HCT116 (cell line): ENCODE measurements at regions not wholly inside any gene's neighbourhood (a gene's known extent, or its start where the extent isn't known, plus 50 kb on each side); places are given as distances from the start of the nearest gene placed in this dataset.

Experiments
- ATAC-seq: fragments of 200-7000 bp; cut with Tn5 transposase; 2 replicates; pipeline ENCODE4 v1.9.1; 2020; ENCODE audit warnings: mild to moderate bottlenecking, moderate library complexity
- BruUV-seq: library from RNA; stranded (reverse); fragments of 400-500 nt; replicated peaks from 2 replicates; lab custom pipeline; 2021; lab: Mats Ljungman, UMichigan
- CTCF ChIA-PET: fragments of 300-600 bp; sonication (Branson Sonifier 250); formaldehyde crosslinking; loops from one replicate; lab custom pipeline; 2021; ENCODE audit warnings: antibody characterized with exemption; lab: Charles Lee
- POLR2A ChIA-PET: fragments of 300-600, 350-600 bp; sonication (Branson Sonifier 250); formaldehyde crosslinking; loops from one replicate; lab custom pipeline; 2021; ENCODE audit warnings: antibody characterized with exemption; lab: Charles Lee
- RAD21 ChIA-PET, 2 experiments: fragments of 300-600 bp; sonication (Branson Sonifier 250); formaldehyde crosslinking; loops; one replicate each; lab custom pipeline; 2023; ENCODE audit warnings: low total read pairs in 2 of 2; ENCODE audit not compliant: uncharacterized antibody in 2 of 2, unreplicated experiment in 2 of 2, low non-redundant PET in 1 of 2; lab: Charles Lee
- DNase-seq: peaks from one replicate; pipeline ENCODE4 v3.0.0-alpha.2; 2010; ENCODE audit warnings: low read depth, low spot score
- H2AFZ ChIP-seq: fragments of 200-600 bp; shearing (Covaris generic), sonication (generic); 2 replicates; pipeline ENCODE4 v1.6.1; 2017; ENCODE audit warnings: low read depth, mixed run types, mixed read lengths, antibody characterized with exemption, low read length; ENCODE audit not compliant: poor library complexity, severe bottlenecking
- H3K27ac ChIP-seq: 2 replicates; pipeline ENCODE4 v1.5.1; 2012; ENCODE audit warnings: low read depth, low read length
- H3K27me3 ChIP-seq: fragments of 200-600 bp; sonication (generic); 2 replicates; pipeline ENCODE4 v1.6.1; 2016; ENCODE audit warnings: mixed run types, low read length, mixed read lengths; ENCODE audit not compliant: insufficient read depth
- H3K36me3 ChIP-seq, 2 experiments: fragments of 200-500 bp in 1 of 2; fragments of 200-600 bp in 1 of 2; sonication (Bioruptor generic) in 1 of 2; sonication (generic) in 1 of 2; 2 replicates each; pipeline versions ENCODE4 v1.5.1 to v1.6.1; 2014 to 2016; ENCODE audit warnings: low read length in 2 of 2, inconsistent platforms in 1 of 2, mixed read lengths in 1 of 2, mixed run types in 1 of 2; ENCODE audit not compliant: insufficient read depth in 2 of 2, control insufficient read depth in 1 of 2
- H3K4me1 ChIP-seq, 2 experiments: fragments of 200-600 bp in 1 of 2; sonication (generic) in 1 of 2; 2 replicates each; pipeline versions ENCODE4 v1.5.1 to v1.6.1; 2012 to 2017; ENCODE audit warnings: low read length in 2 of 2, inconsistent platforms in 1 of 2, mild to moderate bottlenecking in 1 of 2, mixed read lengths in 1 of 2, mixed run types in 1 of 2, moderate library complexity in 1 of 2; ENCODE audit not compliant: insufficient read depth in 2 of 2, control insufficient read depth in 1 of 2
- H3K4me2 ChIP-seq: fragments of 200-600 bp; sonication (generic); 2 replicates; pipeline ENCODE4 v1.6.1; 2017; ENCODE audit warnings: mixed run types, low read length, mixed read lengths
- H3K4me3 ChIP-seq, 2 experiments: fragments of 200-600 bp in 1 of 2; sonication (generic) in 1 of 2; replicated peaks in 1 of 2; 2 replicates each; pipeline ENCODE4 v1.5.1; 2011 to 2016; ENCODE audit warnings: low read length in 2 of 2, control low read depth in 1 of 2, low read depth in 1 of 2, mild to moderate bottlenecking in 1 of 2, mixed read lengths in 1 of 2, mixed run types in 1 of 2
- H3K79me2 ChIP-seq: fragments of 200-600 bp; sonication (generic); 2 replicates; pipeline ENCODE4 v1.6.1; 2017; ENCODE audit warnings: mild to moderate bottlenecking, mixed run types, low read length, moderate library complexity, mixed read lengths; ENCODE audit not compliant: insufficient read depth
- H3K9ac ChIP-seq: fragments of 200-600 bp; sonication (generic); 2 replicates; pipeline ENCODE4 v1.6.1; 2016; ENCODE audit warnings: low read length, mixed read lengths
- H3K9me2 ChIP-seq: fragments of 200-600 bp; sonication (generic), shearing (Covaris generic); 2 replicates; pipeline ENCODE4 v1.6.1; 2017; ENCODE audit warnings: mixed run types, mild to moderate bottlenecking, moderate library complexity; ENCODE audit not compliant: insufficient read depth
- H3K9me3 ChIP-seq, 2 experiments: fragments of 200-500 bp in 1 of 2; fragments of 200-600 bp in 1 of 2; sonication (Bioruptor generic) in 1 of 2; sonication (generic) in 1 of 2; 2 replicates each; pipeline ENCODE4 v1.6.1; 2014 to 2017; ENCODE audit warnings: low read length in 2 of 2, mixed read lengths in 2 of 2, inconsistent platforms in 1 of 2, low read depth in 1 of 2, mild to moderate bottlenecking in 1 of 2, mixed run types in 1 of 2, moderate library complexity in 1 of 2; ENCODE audit not compliant: control insufficient read depth in 1 of 2, insufficient read depth in 1 of 2
- H4K20me1 ChIP-seq: fragments of 200-600 bp; sonication (generic), shearing (Covaris generic); 2 replicates; pipeline ENCODE4 v1.6.1; 2017; ENCODE audit warnings: mixed run types, mild to moderate bottlenecking, moderate library complexity; ENCODE audit not compliant: insufficient read depth
- EGR1 ChIP-seq: IDR thresholded peaks from 2 replicates; pipeline ENCODE4 v1.6.1; 2012; ENCODE audit warnings: low read depth
- ELF1 ChIP-seq: IDR thresholded peaks from 2 replicates; pipeline ENCODE4 v1.6.1; 2012; ENCODE audit warnings: low read depth, borderline replicate concordance
- EZH2 ChIP-seq: fragments of 200-600 bp; sonication (generic); IDR thresholded peaks from 2 replicates; pipeline ENCODE4 v1.6.1; 2017; ENCODE audit warnings: antibody characterized with exemption, mixed run types
- JUND ChIP-seq: IDR thresholded peaks from 2 replicates; pipeline ENCODE4 v1.6.1; 2012
- POLR2A ChIP-seq: IDR thresholded peaks from 2 replicates; pipeline ENCODE4 v1.7.0; 2011; ENCODE audit warnings: borderline replicate concordance; ENCODE audit not compliant: insufficient read depth, insufficient read length; ENCODE audit errors: extremely low read depth
- RAD21 ChIP-seq: IDR thresholded peaks from 2 replicates; pipeline ENCODE4 v1.6.1; 2012; ENCODE audit warnings: low read depth, mild to moderate bottlenecking
- SIN3A ChIP-seq: IDR thresholded peaks from 2 replicates; pipeline ENCODE4 v1.6.1; 2012; ENCODE audit warnings: low read depth
- SP1 ChIP-seq: IDR thresholded peaks from 2 replicates; pipeline ENCODE4 v1.6.1; 2012; ENCODE audit warnings: low read depth
- SRF ChIP-seq: IDR thresholded peaks from 2 replicates; pipeline ENCODE4 v1.6.1; 2012; ENCODE audit warnings: low read depth
- TCF7L2 ChIP-seq: IDR thresholded peaks from 2 replicates; pipeline ENCODE4 v1.7.0; 2011; ENCODE audit warnings: borderline replicate concordance, inconsistent platforms; ENCODE audit not compliant: insufficient read depth, insufficient read length; ENCODE audit errors: extremely low read depth
- YY1 ChIP-seq: IDR thresholded peaks from 2 replicates; pipeline ENCODE4 v1.6.1; 2011; ENCODE audit warnings: low read length, low read depth, moderate library complexity, mild to moderate bottlenecking; ENCODE audit not compliant: insufficient replicate concordance; ENCODE audit errors: extremely low read depth
- ZFX ChIP-seq: fragments of 450-650 bp; IDR thresholded peaks from 2 replicates; pipeline ENCODE4 v1.6.1; 2017
- intact Hi-C: fragments of 100-400 bp; cut with micrococcal nuclease; formaldehyde crosslinking; loops from 2 replicates; pipeline ENCODE4 v1.10.0; 2022
- TF ChIP-seq, protein P1 (sequence below): IDR thresholded peaks from 2 replicates; pipeline ENCODE4 v1.6.1; 2012
- TF ChIP-seq, protein P2 (sequence below), 3 experiments: fragments of 200-600 bp in 1 of 3; sonication (generic) in 1 of 3; IDR thresholded peaks in 2 of 3; conservative IDR thresholded peaks in 1 of 3; 2 replicates each; pipeline ENCODE4 v1.5.1; 2012 to 2017; ENCODE audit warnings: low read depth in 2 of 3, low read length in 2 of 3, antibody characterized with exemption in 1 of 3, borderline replicate concordance in 1 of 3, control low read depth in 1 of 3, mild to moderate bottlenecking in 1 of 3, mixed read lengths in 1 of 3, mixed run types in 1 of 3, moderate library complexity in 1 of 3; ENCODE audit not compliant: insufficient read depth in 1 of 3
- TF ChIP-seq, protein P3 (sequence below): IDR thresholded peaks from 2 replicates; pipeline ENCODE4 v1.6.1; 2011; ENCODE audit warnings: mild to moderate bottlenecking, low read length, moderate library complexity; ENCODE audit not compliant: insufficient replicate concordance; ENCODE audit errors: extremely low read depth
- TF ChIP-seq, protein P4 (sequence below): IDR thresholded peaks from 2 replicates; pipeline ENCODE4 v1.6.1; 2012

DNA sequence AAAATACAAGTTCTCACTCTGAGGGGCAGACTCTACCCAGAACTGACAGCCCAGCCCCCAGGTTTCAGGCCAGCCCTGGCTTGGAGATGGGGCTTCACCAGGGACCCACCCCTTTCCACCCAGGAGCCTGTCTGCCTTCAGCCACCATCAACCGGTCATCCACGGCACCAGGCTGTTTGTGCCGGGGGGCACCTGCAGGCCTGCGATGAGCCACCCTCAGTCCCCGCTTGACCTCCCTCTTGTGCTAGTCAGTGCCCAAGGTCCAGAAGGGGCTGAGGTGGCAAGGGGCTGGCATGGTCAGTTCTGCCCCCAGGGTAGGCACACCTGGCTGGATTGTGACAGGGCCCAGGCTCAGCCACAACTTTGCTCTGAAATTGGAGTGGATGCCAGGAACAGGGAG, 82.1 kb downstream of the ADRA2C start:
- no peak overlapping the region for H3K4me2 ChIP-seq
- no peak overlapping the region for H3K4me3 ChIP-seq
- H2AFZ ChIP-seq: no peak overlapping the region
- ChIA-PET RAD21 (no interaction called here), POLR2A (no interaction called here), CTCF (no interaction called here)
- no peaks in the 10 kb centered on the region for H3K79me2 ChIP-seq
- H3K4me1 ChIP-seq: peaks cover 0 to 3% of the 10 kb centered on the region in 2 experiments; a peak in 1 of 4 replicates
- ATAC-seq: no peak
- no peaks in the 10 kb centered on the region for H4K20me1 ChIP-seq
- no peaks in the 10 kb centered on the region for H3K36me3 ChIP-seq
- H3K9ac ChIP-seq: no peak overlapping the region
- intact Hi-C loops: no loop called here
- peaks cover 17% of the 10 kb centered on the region for H3K27me3 ChIP-seq
- H3K9me3 ChIP-seq: no peaks in the 10 kb centered on the region
- no peak for DNase-seq
- H3K27ac ChIP-seq: no peak overlapping the region
- TF ChIP-seq POLR2A (no peak), SP1 (no peak)
- TF ChIP-seq, protein P1, sequence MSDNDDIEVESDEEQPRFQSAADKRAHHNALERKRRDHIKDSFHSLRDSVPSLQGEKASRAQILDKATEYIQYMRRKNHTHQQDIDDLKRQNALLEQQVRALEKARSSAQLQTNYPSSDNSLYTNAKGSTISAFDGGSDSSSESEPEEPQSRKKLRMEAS: no peak
- no TSS peak for BruUV-seq
- no peaks in the 10 kb centered on the region for H3K9me2 ChIP-seq

DNA sequence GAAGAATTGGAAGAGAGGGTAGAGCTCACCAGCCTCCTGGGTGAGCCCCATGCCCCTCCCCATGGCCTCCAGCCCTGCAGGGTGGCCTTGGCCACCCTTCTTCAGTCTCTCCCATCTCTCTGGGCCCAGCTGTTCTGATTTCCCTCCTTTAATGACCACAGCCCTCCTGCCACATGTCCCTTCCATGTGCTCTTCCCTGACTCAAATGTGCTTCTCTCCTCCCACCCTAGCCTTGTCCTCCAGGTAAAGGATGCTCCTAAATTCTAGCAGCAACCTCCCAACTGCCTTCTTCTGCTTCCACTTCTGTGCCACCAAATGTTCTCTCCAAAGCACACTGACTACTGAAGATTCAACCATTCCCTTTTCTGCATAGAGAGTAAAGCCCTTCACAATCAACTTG, 83.0 kb downstream of the ADRA2C start:
- no peak overlapping the region for H3K9ac ChIP-seq
- H3K4me2 ChIP-seq: no peak overlapping the region
- H3K36me3 ChIP-seq: no peaks in the 10 kb centered on the region
- DNase-seq (no peak), ATAC-seq (no peak)
- no peak overlapping the region for H3K4me3 ChIP-seq
- peaks cover 17% of the 10 kb centered on the region for H3K27me3 ChIP-seq
- POLR2A ChIA-PET: no interaction called here
- CTCF ChIA-PET: no interaction called here
- no peaks in the 10 kb centered on the region for H3K79me2 ChIP-seq
- BruUV-seq: no TSS peak
- H3K9me3 ChIP-seq: no peaks in the 10 kb centered on the region
- no peak overlapping the region for H3K27ac ChIP-seq
- no peaks in the 10 kb centered on the region for H4K20me1 ChIP-seq
- H2AFZ ChIP-seq: no peak overlapping the region
- peaks cover 0 to 3% of the 10 kb centered on the region in 2 experiments; a peak in 1 of 4 replicates for H3K4me1 ChIP-seq
- intact Hi-C loops: no loop called here
- H3K9me2 ChIP-seq: no peaks in the 10 kb centered on the region
- RAD21 ChIA-PET: no interaction called here
- TF ChIP-seq, protein P2, sequence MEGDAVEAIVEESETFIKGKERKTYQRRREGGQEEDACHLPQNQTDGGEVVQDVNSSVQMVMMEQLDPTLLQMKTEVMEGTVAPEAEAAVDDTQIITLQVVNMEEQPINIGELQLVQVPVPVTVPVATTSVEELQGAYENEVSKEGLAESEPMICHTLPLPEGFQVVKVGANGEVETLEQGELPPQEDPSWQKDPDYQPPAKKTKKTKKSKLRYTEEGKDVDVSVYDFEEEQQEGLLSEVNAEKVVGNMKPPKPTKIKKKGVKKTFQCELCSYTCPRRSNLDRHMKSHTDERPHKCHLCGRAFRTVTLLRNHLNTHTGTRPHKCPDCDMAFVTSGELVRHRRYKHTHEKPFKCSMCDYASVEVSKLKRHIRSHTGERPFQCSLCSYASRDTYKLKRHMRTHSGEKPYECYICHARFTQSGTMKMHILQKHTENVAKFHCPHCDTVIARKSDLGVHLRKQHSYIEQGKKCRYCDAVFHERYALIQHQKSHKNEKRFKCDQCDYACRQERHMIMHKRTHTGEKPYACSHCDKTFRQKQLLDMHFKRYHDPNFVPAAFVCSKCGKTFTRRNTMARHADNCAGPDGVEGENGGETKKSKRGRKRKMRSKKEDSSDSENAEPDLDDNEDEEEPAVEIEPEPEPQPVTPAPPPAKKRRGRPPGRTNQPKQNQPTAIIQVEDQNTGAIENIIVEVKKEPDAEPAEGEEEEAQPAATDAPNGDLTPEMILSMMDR (IDR thresholded peaks at IDR 0.05 in 2 of 3, conservative IDR thresholded peaks at IDR 0.05 in 1 of 3; ENCODE audit: borderline replicate concordance in 1 of 3, insufficient read depth in 1 of 3, low read depth in 2 of 3, low read length in 2 of 3): no peak
- TF ChIP-seq RAD21 (no peak), SP1 (no peak), SIN3A (no peak), ELF1 (no peak), YY1 (no peak), TCF7L2 (no peak), EZH2 (no peak), JUND (no peak), ZFX (no peak), EGR1 (no peak), POLR2A (no peak), SRF (no peak)
- TF ChIP-seq, protein P3, sequence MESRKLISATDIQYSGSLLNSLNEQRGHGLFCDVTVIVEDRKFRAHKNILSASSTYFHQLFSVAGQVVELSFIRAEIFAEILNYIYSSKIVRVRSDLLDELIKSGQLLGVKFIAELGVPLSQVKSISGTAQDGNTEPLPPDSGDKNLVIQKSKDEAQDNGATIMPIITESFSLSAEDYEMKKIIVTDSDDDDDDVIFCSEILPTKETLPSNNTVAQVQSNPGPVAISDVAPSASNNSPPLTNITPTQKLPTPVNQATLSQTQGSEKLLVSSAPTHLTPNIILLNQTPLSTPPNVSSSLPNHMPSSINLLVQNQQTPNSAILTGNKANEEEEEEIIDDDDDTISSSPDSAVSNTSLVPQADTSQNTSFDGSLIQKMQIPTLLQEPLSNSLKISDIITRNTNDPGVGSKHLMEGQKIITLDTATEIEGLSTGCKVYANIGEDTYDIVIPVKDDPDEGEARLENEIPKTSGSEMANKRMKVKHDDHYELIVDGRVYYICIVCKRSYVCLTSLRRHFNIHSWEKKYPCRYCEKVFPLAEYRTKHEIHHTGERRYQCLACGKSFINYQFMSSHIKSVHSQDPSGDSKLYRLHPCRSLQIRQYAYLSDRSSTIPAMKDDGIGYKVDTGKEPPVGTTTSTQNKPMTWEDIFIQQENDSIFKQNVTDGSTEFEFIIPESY: no peak
- TF ChIP-seq, protein P1: no peak
- TF ChIP-seq, protein P4, sequence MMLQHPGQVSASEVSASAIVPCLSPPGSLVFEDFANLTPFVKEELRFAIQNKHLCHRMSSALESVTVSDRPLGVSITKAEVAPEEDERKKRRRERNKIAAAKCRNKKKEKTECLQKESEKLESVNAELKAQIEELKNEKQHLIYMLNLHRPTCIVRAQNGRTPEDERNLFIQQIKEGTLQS: no peak
